GM18858 (cell line): ENCODE measurements at regions not wholly inside any gene's neighbourhood (a gene's known extent, or its start where the extent isn't known, plus 50 kb on each side); places are given as distances from the start of the nearest gene placed in this dataset.

Experiments
- ATAC-seq: cut with Tn5 transposase; IDR thresholded peaks from one replicate; pipeline ENCODE4 v1.9.1; 2021; ENCODE audit not compliant: unreplicated experiment

GRCh38 chr2:5507367-5507766, 184.8 kb upstream of the SOX11 start:
- no peak for ATAC-seq

DNA sequence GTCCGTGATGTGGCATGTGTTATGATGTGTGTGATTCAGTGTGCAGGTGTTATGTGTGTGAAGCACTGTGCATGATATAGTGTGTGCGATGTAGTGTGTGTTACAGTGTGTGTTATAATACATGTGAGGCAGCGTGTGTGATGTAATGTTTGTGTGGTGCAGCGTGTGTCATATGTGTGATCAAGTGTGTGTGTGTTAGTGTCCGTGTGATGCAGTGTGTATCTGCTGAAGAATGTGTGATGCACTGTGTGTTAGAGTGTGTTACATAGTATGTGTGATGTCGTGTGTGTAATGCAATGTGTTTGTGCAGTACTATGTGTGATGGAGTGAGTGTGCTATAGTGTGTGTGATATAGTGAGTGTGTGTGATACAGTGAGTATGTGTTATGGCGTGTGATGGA, 182.8 kb upstream of the SOX11 start:
- no peak for ATAC-seq

DNA sequence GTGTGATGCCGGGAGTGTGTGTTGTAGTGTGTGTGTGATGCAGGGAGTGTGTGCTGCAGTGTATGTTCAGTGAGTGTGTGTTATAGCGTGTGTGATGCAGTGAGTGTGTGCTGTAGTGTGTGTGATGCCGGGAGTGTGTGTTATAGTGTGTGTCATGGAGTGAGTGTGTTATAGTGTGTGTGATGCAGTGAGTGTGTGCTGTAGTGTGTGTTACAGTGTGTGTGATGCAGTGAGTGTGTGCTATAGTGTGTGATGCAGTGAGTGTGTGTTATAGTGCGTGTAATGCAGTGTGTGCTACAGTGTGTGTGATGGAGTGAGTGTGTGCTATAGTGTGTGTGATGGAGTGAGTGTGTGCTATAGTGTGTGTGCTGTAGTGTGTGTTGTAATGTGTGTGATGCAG, 182.1 kb upstream of the SOX11 start:
- no peak for ATAC-seq

DNA sequence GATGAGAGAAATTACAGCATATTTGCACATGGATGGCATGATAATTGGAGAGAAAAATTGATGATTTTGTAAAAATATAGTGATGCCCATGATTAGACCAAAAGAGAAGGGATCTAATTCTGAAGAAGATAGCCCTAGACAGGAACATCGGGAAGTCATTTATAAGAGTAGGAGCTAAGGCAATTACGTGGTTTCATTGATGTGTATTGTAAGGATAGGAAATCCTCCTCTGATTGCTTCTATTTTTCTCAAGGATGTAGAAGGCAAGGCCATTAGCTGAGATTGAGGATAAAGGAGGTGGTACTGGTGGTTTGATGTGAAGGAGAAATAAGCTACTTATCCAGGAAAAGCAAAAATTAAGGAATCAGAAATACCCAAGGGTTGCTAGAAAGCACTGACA, 176.5 kb upstream of the SOX11 start:
- ATAC-seq = no peak

- ATAC-seq = no peak
Observed at GRCh38 chr2:5519286-5519685, 172.9 kb upstream of the SOX11 start.

DNA sequence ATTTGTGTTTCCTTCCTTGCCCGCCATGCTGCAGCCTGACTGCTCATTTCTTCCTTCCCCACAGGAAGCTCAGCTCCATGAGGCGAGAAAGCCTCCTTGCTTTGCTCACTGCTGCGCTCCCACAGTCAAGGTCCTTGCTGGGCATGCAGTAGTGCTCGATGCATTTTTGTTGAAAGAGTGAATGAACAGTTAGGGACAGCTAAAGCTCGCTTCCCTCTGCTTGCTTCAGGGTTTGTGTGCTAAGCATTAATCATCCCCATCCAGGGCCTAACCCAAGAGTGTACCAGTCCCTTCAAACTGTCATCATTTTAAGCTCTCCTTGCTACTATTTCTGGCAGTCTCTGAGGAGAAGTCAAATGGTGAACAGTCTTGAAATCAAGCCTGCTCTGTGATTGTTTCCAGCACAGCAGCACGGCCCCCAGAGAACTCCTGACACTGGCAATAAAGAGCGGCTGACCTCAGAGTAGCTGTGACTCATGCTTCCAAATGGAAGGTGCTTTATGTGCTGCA, 171.7 kb upstream of the SOX11 start:
- no peak for ATAC-seq

DNA sequence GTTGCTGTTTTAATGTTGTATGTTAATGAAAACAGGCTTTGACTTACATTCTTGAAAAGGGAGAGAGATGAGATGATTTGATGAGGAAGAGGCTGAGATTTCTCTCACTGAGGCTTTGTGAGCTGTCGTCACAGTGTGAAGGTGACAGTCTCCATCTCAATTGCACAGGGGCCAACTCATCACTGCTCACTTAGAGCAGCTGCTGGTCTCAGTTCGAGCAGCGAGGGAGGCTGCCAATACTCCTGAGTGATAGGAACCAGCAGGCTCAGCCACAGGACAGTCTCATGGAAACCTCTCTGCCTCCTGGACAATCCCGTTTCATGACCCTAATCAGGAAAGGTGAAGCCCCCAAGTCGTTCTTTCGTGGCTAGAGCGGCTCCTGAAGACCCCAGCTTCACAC, 170.7 kb upstream of the SOX11 start:
- no peak for ATAC-seq

DNA sequence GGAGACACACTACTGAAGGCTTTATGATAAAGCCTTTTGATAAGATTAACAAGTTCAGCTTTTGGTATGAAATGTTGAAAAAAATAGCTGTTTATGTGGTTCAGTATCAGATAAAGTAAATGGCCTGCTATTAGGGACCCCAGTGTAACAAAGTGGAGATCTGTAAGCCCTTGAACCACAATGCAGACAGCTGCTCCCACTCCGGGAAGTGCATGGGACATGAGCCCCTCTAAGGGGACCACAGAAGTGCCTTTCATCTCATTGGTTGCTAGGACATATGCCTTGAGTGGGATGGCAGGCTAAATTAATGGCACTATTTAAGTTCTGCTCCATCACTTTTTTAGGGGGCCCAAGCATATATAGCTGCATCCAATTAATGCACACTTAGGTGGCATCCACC, 167.6 kb upstream of the SOX11 start:
- no peak for ATAC-seq

GRCh38 chr2:5528706-5529105, 163.5 kb upstream of the SOX11 start:
- ATAC-seq = no peak

DNA sequence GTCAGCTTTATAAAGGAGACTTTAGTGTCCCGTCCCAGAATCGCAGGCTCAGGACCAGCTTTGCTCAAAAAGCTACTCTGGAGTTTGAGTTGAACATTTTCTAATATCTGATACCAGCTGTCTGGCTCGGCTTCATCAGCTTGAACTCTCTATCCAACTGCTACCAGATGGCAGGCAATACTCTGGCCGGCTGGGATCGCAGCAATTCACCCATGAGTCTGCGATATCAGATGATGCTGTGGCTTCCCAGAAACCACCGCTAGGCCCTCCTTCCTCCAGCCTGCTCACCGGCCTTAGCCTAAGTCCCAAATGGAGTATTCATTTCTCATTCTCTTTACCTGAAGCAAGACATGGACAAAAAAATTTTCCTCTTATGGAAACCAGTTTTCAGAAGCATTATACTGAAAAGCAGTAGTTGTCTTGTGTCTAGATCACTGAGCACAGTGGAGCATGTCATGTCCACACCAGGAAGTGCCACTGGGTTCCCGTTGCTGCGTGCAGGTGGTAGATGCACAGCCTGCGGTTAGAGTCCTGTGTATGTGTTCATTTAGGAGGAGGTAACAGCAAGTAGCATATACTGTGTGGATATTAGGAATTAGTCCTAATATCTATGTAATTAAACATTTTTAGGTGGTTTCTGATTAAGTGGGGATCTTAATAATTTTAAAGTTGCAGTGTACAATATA, 162.0 kb upstream of the SOX11 start:
- ATAC-seq = no peak

DNA sequence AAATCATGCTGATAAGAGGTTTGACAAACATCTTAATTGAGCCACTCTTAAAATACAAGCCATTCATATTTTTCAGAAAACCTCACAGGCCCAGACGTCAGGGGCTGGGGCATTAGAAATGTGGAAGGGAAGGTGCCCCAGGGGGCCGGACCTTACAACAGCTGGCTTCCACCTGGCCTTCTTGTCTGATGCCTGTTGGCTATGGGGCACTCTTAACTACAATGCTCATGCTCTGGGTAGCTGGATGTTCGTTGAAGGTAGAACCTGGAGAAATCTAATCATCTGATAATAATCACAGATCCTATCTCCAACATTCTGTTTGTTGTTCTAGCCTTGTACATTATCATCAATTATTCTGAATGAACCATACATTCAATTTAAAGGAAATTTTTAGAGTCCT, 156.9 kb upstream of the SOX11 start:
- no peak for ATAC-seq

- ATAC-seq = no peak
Observed at GRCh38 chr2:5537180-5537688, 154.9 kb upstream of the SOX11 start.

GRCh38 chr2:5538313-5538712, 153.9 kb upstream of the SOX11 start:
- no peak for ATAC-seq

DNA sequence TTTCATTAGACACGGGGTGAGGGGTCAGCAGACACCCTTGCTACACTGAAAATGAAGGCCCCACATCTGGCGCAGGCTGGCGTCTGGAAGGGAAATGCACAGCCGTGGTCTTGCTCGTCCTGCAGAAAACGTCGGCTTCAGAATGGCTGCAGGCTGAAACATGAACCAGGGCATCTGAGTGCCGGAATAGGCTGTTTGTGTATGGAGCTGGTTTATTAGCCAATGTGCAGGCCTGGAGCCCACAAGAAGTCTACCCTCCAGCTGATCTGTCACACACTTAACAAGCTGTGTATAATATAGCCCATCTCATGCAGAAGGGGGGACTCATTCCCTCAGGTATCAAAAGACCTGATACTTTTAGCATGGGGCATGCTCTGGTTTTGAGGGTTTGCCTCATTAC, 153.4 kb upstream of the SOX11 start:
- no peak for ATAC-seq

DNA sequence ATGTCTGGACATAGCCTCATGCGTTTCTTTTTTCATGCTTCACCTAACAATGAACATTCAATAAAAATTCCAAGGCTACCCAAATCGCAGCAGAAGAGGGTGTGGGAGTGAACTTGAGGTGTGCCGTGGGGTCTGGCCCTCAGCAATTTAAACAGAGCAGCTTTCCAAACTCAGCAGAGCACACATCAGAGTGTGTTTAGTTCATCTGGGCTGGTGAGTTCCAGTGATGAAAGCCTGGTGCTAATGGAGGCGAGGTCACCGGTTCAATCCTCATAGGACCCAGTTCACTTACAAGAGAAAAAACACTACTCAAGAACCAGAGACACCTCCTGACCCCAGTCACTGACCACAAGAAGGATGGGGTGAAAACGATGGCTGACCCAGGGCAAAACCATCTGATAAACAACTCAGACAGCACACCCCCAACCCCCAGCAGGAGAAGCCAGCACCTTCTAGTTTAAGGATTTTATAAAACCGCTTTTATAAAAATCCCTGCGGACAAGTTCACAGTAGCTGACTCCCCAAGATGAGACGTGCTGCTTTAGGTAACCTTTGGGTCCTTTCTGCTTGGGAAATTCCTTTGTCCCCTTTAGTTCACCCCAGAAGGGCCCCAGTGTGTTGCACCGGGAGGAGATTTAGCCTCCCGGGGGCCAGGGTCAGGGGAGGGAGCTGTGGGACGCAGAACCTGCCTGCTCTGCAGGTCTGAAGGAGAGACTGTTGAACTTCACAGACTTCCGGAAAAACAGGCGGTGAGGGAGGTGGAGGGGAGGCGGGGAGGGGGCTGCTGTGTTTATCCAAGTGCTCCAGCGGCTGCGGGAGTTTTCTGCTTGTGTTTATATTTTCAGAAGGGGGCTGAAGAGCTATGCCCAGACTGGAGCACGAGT, 152.7 kb upstream of the SOX11 start:
- no peak for ATAC-seq

DNA sequence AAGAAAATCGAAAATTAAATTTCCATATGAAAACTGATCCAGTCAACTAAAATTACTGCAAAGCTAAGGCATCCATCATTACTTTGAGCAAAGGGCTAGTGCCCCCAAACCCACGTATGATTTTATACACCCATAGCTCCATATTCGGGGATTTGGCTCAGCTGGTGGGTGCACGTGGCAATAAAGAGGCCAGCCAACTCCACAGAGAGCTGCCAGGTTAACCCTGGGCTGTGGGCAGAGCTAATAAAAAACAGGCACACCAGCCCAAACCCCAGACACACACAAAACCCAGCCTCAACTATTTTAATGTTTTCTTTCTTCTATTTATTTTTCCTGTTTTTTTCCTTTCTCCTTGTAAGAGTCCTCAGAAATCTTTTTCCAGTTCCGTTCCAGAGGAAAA, 151.3 kb upstream of the SOX11 start:
- no peak for ATAC-seq

GRCh38 chr2:5544205-5544786, 147.9 kb upstream of the SOX11 start:
- no peak for ATAC-seq

DNA sequence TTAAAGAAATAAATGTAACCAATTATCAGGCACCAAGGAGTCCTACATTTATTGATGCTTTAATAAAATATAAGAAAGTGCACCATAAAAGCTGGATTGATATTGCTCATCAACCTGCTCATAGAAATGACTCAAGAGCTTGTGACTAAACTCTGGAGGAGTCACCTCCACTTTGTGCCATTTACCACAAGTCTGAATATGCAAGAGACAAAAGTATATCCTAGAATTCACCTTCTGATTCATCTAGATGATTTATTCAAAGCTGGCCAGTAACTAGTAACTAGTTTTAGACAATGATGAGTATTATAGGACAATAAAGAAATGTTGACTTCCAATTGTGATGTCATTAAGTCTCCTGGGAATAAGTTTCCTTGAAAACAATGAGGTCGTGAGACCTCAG, 146.0 kb upstream of the SOX11 start:
- no peak for ATAC-seq

- ATAC-seq = no peak
Observed at GRCh38 chr2:5548991-5549715, 143.0 kb upstream of the SOX11 start.

- no peak for ATAC-seq
Observed at GRCh38 chr2:5549771-5550170, 142.4 kb upstream of the SOX11 start.

DNA sequence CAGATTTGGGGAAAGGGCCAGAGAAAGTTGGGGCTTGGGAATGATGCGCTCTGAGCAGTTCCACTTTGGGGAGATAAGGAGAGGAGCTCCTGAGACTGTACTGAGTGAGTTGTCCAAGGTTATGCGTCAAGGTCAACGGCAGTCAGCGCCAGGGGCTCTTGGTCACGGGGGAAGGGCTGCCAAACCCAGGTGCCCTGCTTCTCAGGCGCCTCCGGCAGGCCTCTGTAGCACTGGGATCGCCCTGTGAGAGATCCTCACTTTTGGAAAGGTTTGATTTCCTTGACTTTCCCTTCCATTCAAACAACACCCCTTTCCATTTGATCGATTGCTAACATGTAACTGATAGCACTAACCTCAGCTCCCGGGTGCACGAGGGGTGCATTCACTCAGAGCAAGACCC, 136.5 kb upstream of the SOX11 start:
- ATAC-seq = no peak
